GM06990 (cell line): ENCODE measurements at regions not wholly inside any gene's neighbourhood (a gene's known extent, or its start where the extent isn't known, plus 50 kb on each side); places are given as distances from the start of the nearest gene placed in this dataset.

Source experiments
- DNase-seq: peaks from one replicate; pipeline ENCODE4 v3.0.0-alpha.2; 2011; ENCODE audit not compliant: insufficient read length; ENCODE audit errors: extremely low read depth
- H3K27me3 ChIP-seq: replicated peaks from 2 replicates; pipeline ENCODE4 v1.6.0; 2011; ENCODE audit warnings: low read length; ENCODE audit not compliant: control insufficient read depth, insufficient read depth
- H3K36me3 ChIP-seq: 2 replicates; pipeline ENCODE4 v1.5.1; 2011; ENCODE audit warnings: low read length; ENCODE audit not compliant: control insufficient read depth, insufficient read depth
- H3K4me3 ChIP-seq: replicated peaks from 2 replicates; pipeline ENCODE4 v1.5.1; 2011; ENCODE audit warnings: low read depth, mild to moderate bottlenecking, control low read depth, low read length
- TF ChIP-seq, protein P1 (sequence below): IDR thresholded peaks from 2 replicates; pipeline ENCODE4 v1.5.1; 2011; ENCODE audit warnings: low read length, control low read depth, mild to moderate bottlenecking, inconsistent platforms; ENCODE audit not compliant: insufficient read depth, poor library complexity, severe bottlenecking

DNA sequence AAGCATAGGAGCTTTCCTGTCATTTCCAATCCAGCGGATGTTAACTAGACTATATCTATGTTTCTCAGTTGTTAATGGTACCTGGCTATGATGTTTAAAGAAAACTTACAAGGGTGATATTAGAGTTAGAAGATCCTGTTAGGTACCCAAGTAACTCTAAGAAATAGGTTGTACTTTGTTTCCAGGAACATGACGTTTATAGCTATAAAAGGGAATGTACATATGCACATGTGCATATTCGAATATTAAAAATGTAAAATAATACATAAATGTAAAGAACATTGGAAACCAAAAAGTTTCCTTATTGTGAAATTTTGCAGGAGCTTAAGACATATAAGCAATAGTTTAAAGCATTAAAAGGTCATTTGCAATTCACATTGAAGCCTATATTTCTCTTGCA, 247.7 kb upstream of the EDIL3 start:
- Histone ChIP-seq H3K36me3 (no peaks in the 10 kb centered on the region), H3K4me3 (no peak overlapping the region), H3K27me3 (no peaks in the 10 kb centered on the region)
- no peak for DNase-seq
- TF ChIP-seq, protein P1, sequence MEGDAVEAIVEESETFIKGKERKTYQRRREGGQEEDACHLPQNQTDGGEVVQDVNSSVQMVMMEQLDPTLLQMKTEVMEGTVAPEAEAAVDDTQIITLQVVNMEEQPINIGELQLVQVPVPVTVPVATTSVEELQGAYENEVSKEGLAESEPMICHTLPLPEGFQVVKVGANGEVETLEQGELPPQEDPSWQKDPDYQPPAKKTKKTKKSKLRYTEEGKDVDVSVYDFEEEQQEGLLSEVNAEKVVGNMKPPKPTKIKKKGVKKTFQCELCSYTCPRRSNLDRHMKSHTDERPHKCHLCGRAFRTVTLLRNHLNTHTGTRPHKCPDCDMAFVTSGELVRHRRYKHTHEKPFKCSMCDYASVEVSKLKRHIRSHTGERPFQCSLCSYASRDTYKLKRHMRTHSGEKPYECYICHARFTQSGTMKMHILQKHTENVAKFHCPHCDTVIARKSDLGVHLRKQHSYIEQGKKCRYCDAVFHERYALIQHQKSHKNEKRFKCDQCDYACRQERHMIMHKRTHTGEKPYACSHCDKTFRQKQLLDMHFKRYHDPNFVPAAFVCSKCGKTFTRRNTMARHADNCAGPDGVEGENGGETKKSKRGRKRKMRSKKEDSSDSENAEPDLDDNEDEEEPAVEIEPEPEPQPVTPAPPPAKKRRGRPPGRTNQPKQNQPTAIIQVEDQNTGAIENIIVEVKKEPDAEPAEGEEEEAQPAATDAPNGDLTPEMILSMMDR, result no peak

DNA sequence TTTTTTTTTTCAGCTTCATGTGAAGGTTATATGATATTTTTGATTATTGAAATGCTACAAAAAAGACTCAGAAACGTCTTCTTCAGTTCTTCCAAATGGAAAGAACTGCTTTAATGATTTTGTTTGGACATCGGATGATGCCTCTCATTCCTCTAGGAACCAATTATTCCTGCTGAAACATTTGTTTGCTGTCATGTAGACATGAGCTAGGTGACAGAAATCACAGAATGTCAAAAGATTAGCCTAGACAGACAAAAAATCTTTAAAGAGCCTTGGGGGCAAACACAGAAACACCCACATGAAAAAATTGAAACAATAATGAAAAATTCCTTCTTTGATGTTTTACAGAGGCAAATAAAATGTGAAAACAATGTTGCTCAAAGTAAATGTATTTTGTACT, 244.2 kb upstream of the EDIL3 start:
- Histone ChIP-seq H3K36me3 (no peaks in the 10 kb centered on the region), H3K27me3 (no peaks in the 10 kb centered on the region), H3K4me3 (no peak overlapping the region)
- TF ChIP-seq, protein P1, result no peak
- no peak for DNase-seq

DNA sequence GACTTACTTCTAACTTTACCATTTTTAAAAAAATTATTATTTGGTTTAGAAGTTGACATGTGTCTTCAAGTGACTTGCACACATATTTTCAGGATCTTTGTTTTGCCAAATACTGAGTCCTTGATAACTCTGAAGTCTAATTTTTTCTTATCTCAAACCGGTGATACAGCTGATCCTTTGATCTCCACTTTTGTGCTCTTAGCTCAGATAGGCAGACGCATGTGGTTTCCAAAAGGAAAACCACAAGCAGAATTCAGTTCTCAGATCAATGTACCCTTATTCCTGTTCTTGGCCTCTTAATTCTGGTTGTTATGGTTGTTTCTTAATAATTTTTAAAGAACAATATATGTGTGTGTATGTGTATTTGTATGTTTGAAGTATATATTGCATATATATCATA, 238.3 kb upstream of the EDIL3 start:
- no peaks in the 10 kb centered on the region for H3K27me3 ChIP-seq
- DNase-seq, result no peak
- no peaks in the 10 kb centered on the region for H3K36me3 ChIP-seq
- TF ChIP-seq, protein P1, result no peak
- H3K4me3 ChIP-seq, result no peak overlapping the region

DNA sequence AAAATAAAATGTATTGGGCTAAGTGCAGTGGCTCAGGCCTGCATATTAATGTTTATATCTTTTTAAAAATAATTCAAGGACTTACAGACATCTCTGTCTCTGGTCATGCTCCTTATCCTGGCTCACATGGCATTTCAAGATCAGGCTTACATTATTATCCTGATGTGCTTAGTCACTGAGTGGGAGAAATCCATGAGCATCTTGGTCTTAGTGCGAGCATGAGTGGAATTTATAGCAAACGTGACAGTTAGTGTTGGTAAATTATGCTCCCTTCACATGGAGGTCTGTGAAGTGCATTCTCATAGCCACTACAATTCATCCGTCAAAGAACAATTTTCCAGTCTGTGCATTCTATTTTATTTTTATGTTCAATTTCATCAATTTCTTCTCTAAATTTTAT, 237.8 kb upstream of the EDIL3 start:
- no peaks in the 10 kb centered on the region for H3K27me3 ChIP-seq
- no peak overlapping the region for H3K4me3 ChIP-seq
- TF ChIP-seq, protein P1, result no peak
- DNase-seq, result no peak
- H3K36me3 ChIP-seq, result no peaks in the 10 kb centered on the region

DNA sequence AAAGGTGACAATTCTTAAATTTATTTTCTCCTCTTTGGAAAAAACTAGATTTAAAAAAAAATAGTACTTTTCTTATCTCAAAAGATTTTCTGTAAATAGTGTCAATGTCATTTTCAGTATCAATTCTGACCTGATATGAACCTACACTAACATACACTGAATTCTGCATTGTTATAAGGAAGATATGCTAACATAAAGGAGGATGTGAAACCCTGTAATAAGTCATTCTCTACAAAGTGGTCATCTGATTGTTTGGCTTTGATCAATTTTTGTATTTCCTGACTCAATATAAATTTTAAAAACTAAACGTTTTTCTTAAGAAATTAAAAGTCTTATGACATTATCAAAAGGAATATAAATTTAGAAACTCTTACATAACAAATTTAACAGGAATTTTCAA, 233.6 kb upstream of the EDIL3 start:
- H3K27me3 ChIP-seq, result no peaks in the 10 kb centered on the region
- TF ChIP-seq, protein P1, result no peak
- H3K36me3 ChIP-seq, result no peaks in the 10 kb centered on the region
- DNase-seq, result no peak
- no peak overlapping the region for H3K4me3 ChIP-seq

DNA sequence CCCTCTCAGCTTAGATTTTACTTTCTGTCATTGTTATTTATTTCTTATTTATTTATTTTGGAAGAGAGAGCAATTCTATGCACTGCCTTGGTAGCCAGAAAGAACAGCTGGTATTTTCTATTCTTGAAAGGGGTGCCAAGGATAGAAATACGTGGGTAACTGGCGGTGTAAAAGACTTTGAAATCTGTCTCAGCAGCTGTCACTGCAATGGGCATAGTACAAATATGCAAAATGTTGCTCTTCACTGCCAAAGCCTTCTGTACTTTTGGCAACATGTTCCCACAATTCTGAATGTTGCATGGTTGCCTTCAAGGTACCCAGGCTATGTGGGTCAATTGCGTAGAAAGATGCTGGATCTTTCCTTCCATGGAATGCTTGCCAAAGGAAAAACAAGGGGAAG, 230.2 kb upstream of the EDIL3 start:
- Histone ChIP-seq H3K36me3 (no peaks in the 10 kb centered on the region), H3K4me3 (no peak overlapping the region), H3K27me3 (no peaks in the 10 kb centered on the region)
- no peak for DNase-seq
- TF ChIP-seq, protein P1, result no peak
